Thyroid gland (tissue), 4 donors: ENCODE measurements at regions not wholly inside any gene's neighbourhood (a gene's known extent, or its start where the extent isn't known, plus 50 kb on each side); places are given as distances from the start of the nearest gene placed in this dataset.

Experiments used
- DNase-seq, 2 donors: peaks; one replicate each; pipeline ENCODE4 v3.0.0-alpha.2; 2019
- H3K27ac ChIP-seq, 3 donors: fragments of 200-600 bp; sonication (generic); 1 replicate in 2 of 3; 2 replicates in 1 of 3; pipeline ENCODE4 v1.5.1; 2016 to 2019; ENCODE audit warnings: mild to moderate bottlenecking in 1 of 3, moderate library complexity in 1 of 3
- H3K27me3 ChIP-seq: fragments of 200-600 bp; sonication (generic); one replicate; pipeline ENCODE4 v1.5.1; 2019
- H3K36me3 ChIP-seq, 2 donors: fragments of 200-600 bp; sonication (generic); one replicate each; pipeline ENCODE4 v1.5.1; 2016 to 2019
- H3K4me1 ChIP-seq, 2 donors: fragments of 200-600 bp; sonication (generic); one replicate each; pipeline ENCODE4 v1.5.1; 2017 to 2019
- H3K4me3 ChIP-seq, 3 donors: fragments of 200-600 bp; sonication (generic); replicated peaks in 1 of 3; 1 replicate in 2 of 3; 2 replicates in 1 of 3; pipeline ENCODE4 v1.5.1; 2016; ENCODE audit warnings: mild to moderate bottlenecking in 1 of 3
- H3K9me3 ChIP-seq: fragments of 200-600 bp; sonication (generic); one replicate; pipeline ENCODE4 v1.5.1; 2017
- POLR2A ChIP-seq, 2 donors: fragments of 450-650 bp; IDR thresholded peaks; one replicate each; pipeline ENCODE4 v1.6.1; 2017; ENCODE audit warnings: antibody characterized with exemption in 2 of 2, mild to moderate bottlenecking in 2 of 2, moderate library complexity in 1 of 2
- WGBS, 2 donors: methylation state at CpG; one replicate each; pipeline ENCODE4 v1.1.5; 2017; 5-methylcytosine and 5-hydroxymethylcytosine counted together
- intact Hi-C: fragments of 100-400 bp; cut with DNase I; formaldehyde crosslinking; loops from one replicate; pipeline ENCODE4 v1.15.1; 2023
- TF ChIP-seq, protein P1 (sequence below), 6 experiments: fragments of 200-600 bp in 3 of 6; fragments of 450-650 bp in 3 of 6; sonication (generic) in 3 of 6; IDR thresholded peaks; one replicate each; pipeline ENCODE4 v1.5.1; 2016 to 2019; ENCODE audit warnings: antibody characterized with exemption in 6 of 6, mild to moderate bottlenecking in 2 of 6, inconsistent platforms in 1 of 6, moderate library complexity in 1 of 6

DNA sequence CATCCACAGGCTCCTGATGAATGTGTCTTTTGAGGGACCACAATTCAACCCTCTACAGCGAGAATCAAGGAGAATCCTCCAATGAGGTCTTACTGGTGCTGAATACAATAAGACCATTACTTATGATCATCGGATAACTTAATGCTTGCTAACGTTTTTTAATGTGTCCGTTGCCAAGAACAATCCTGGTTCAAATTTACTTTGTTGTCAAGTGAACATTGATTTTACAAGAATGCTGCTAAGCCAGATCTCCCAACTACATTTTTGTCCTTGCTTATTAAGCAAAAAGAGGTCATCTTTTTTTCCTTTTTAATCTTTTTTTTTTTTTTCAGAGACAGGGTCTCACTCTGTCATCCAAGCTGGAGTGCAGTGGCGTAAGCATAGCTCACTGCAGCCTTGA is 93.7 kb downstream of the THNSL2 start:
- TF ChIP-seq POLR2A (IDR thresholded peaks at IDR 0.05) = no peak
- TF ChIP-seq, protein P1, sequence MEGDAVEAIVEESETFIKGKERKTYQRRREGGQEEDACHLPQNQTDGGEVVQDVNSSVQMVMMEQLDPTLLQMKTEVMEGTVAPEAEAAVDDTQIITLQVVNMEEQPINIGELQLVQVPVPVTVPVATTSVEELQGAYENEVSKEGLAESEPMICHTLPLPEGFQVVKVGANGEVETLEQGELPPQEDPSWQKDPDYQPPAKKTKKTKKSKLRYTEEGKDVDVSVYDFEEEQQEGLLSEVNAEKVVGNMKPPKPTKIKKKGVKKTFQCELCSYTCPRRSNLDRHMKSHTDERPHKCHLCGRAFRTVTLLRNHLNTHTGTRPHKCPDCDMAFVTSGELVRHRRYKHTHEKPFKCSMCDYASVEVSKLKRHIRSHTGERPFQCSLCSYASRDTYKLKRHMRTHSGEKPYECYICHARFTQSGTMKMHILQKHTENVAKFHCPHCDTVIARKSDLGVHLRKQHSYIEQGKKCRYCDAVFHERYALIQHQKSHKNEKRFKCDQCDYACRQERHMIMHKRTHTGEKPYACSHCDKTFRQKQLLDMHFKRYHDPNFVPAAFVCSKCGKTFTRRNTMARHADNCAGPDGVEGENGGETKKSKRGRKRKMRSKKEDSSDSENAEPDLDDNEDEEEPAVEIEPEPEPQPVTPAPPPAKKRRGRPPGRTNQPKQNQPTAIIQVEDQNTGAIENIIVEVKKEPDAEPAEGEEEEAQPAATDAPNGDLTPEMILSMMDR (IDR thresholded peaks at IDR 0.05) = no peak
- no peaks in the 10 kb centered on the region for H3K36me3 ChIP-seq
- intact Hi-C loops = no loop called here
- H3K27ac ChIP-seq = no peak overlapping the region
- WGBS, 2 donors = 88 to 90% methylated on average over 5 of the region's 5 CpGs
- no peaks in the 10 kb centered on the region for H3K4me1 ChIP-seq
- H3K9me3 ChIP-seq = no peaks in the 10 kb centered on the region
- no peak for DNase-seq
- H3K4me3 ChIP-seq = no peak overlapping the region
- H3K27me3 ChIP-seq = no peaks in the 10 kb centered on the region

GRCh38 chr2:88261725-88262124 is 91.6 kb downstream of the THNSL2 start:
- intact Hi-C loops = no loop called here
- Histone ChIP-seq H3K36me3 (no peaks in the 10 kb centered on the region), H3K9me3 (no peaks in the 10 kb centered on the region), H3K27me3 (no peaks in the 10 kb centered on the region), H3K4me1 (no peaks in the 10 kb centered on the region), H3K27ac (no peak overlapping the region), H3K4me3 (no peak overlapping the region)
- DNase-seq = no peak
- TF ChIP-seq, protein P1 (IDR thresholded peaks at IDR 0.05) = no peak
- no peak for TF ChIP-seq POLR2A (IDR thresholded peaks at IDR 0.05)
- WGBS, 2 donors = 44 to 54% methylated on average over 4 of the region's 4 CpGs

- H3K4me3 ChIP-seq = no peak overlapping the region
- DNase-seq = no peak
- no peak for TF ChIP-seq POLR2A (IDR thresholded peaks at IDR 0.05)
- TF ChIP-seq, protein P1 (IDR thresholded peaks at IDR 0.05) = no peak
- H3K27ac ChIP-seq = no peak overlapping the region
- H3K4me1 ChIP-seq = no peaks in the 10 kb centered on the region
- H3K27me3 ChIP-seq = no peaks in the 10 kb centered on the region
- intact Hi-C loops = no loop called here
- H3K9me3 ChIP-seq = no peaks in the 10 kb centered on the region
- 76 to 81% methylated on average over 2 of the region's 2 CpGs for WGBS, 2 donors
- no peaks in the 10 kb centered on the region for H3K36me3 ChIP-seq
These were observed 88.1 kb downstream of the THNSL2 start for GRCh38 chr2:88258208-88258607.

GRCh38 chr2:88254437-88255091 is 84.4 kb downstream of the THNSL2 start:
- Histone ChIP-seq H3K9me3 (no peaks in the 10 kb centered on the region), H3K4me1 (no peaks in the 10 kb centered on the region), H3K27me3 (no peaks in the 10 kb centered on the region), H3K4me3 (no peak overlapping the region), H3K27ac (no peak overlapping the region), H3K36me3 (no peaks in the 10 kb centered on the region)
- no peak for DNase-seq
- intact Hi-C loops = no loop called here
- 47 to 52% methylated on average over 3 of the region's 3 CpGs for WGBS, 2 donors
- TF ChIP-seq POLR2A (IDR thresholded peaks at IDR 0.05) = no peak
- TF ChIP-seq, protein P1 (IDR thresholded peaks at IDR 0.05) = no peak

DNA sequence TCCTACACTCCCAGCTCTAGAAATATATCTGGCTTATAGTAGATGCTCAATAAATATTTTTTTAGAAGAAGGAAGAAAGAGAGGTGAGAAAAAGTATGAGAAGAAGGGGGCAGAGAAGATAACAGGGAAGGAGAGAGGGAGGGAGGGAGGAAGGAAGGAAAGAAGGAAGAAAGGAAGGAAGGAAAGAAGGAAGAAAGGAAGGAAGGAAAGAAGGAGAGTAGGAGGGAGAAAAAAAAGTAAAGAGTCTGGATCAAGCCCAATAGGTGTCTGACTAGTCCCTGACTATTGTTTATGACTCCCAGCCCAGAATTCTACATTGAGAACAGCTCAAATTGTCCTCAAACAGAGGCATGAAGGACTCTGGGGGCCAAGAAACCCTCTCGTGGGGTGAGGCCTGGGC is 83.9 kb downstream of the THNSL2 start:
- no peak for TF ChIP-seq POLR2A (IDR thresholded peaks at IDR 0.05)
- TF ChIP-seq, protein P1 (IDR thresholded peaks at IDR 0.05) = no peak
- no peaks in the 10 kb centered on the region for H3K36me3 ChIP-seq
- intact Hi-C loops = no loop called here
- H3K9me3 ChIP-seq = no peaks in the 10 kb centered on the region
- H3K4me3 ChIP-seq = no peak overlapping the region
- H3K27me3 ChIP-seq = no peaks in the 10 kb centered on the region
- no peak overlapping the region for H3K27ac ChIP-seq
- DNase-seq = no peak
- no peaks in the 10 kb centered on the region for H3K4me1 ChIP-seq
- WGBS, 2 donors = 75 to 86% methylated on average over 1 of the region's 1 CpG
